ENCODE measurements at regions not wholly inside any gene's neighbourhood (a gene's known extent, or its start where the extent isn't known, plus 50 kb on each side); places are given as distances from the start of the nearest gene placed in this dataset.

GRCh38 chr2:215611609-215612386 lies 175.9 kb upstream of the FN1 start:
- BruUV-seq (replicated peaks) = no TSS peak
- Histone ChIP-seq H3K27me3 (ENCODE audit: control insufficient read depth in 1 of 2, insufficient read depth in 2 of 2, low read length in 2 of 2) (no peaks in the 10 kb centered on the region), H3K79me2 (ENCODE audit: insufficient read depth, low read length) (no peaks in the 10 kb centered on the region), H4K20me1 (ENCODE audit: insufficient read depth, low read length) (no peaks in the 10 kb centered on the region), H3K9me3 (ENCODE audit: low read length) (no peaks in the 10 kb centered on the region), H3K9ac (ENCODE audit: insufficient read depth, low read depth, low read length) (no peak overlapping the region), H3K27ac (ENCODE audit: extremely low read length, insufficient read depth, low read length) (peak overlapping the region; percentile 16), H3K36me3 (replicated peaks in 1 of 2; ENCODE audit: control insufficient read depth in 1 of 2, insufficient read depth in 2 of 2, low read length in 2 of 2) (no peaks in the 10 kb centered on the region), H2AFZ (ENCODE audit: low read length) (no peak overlapping the region), H3K4me1 (ENCODE audit: insufficient read depth, low read length) (peaks cover 78% of the 10 kb centered on the region), H3K4me2 (ENCODE audit: low read depth, low read length) (no peak overlapping the region), H3K4me3 (replicated peaks in 1 of 3; ENCODE audit: insufficient read depth in 1 of 3, low read depth in 2 of 3, low read length in 3 of 3) (no peak overlapping the region)
- in situ Hi-C loops (cut with HindIII; ENCODE audit: extremely low pct_ligation_motif_present, low pct_unique_long_range_greater_than_20kb) = no loop called here
- intact Hi-C loops (cut with micrococcal nuclease; ENCODE audit: unreplicated experiment) = no loop called here
- DNase-seq (ENCODE audit: low spot score) (peak; percentile 65), ATAC-seq (peak; percentile 30; the same call in 1 of the 3 replicates), FAIRE-seq (no peak)
- POLR2A ChIA-PET = no interaction called here
- CTCF ChIA-PET (ENCODE audit: low intra/inter-chr PET ratio, low total read pairs) = no interaction called here
- WGBS (ENCODE audit: low lambda C conversion rate) = 78% methylated on average over 7 of the region's 7 CpGs
- no peak for TF ChIP-seq ZNF3 (CRISPR knock-in tag; IDR thresholded peaks at IDR 0.05)
- TF ChIP-seq SNAPC4 (CRISPR knock-in tag; IDR thresholded peaks at IDR 0.05) = no peak
- TF ChIP-seq IRF2 (CRISPR knock-in tag; IDR thresholded peaks at IDR 0.05) = 0 out of 2 replicates have a peak, but pooled peaks have one; percentile 26
- peak; percentile 55; the same call in 1 of the 2 replicates for TF ChIP-seq HMG20A (CRISPR knock-in tag; IDR thresholded peaks at IDR 0.05; ENCODE audit: borderline replicate concordance)
- no peak for TF ChIP-seq ZNF30 (CRISPR knock-in tag; IDR thresholded peaks at IDR 0.05)
- TF ChIP-seq ZNF746 (CRISPR knock-in tag; IDR thresholded peaks at IDR 0.05) = no peak
- peak; percentile 31; the same call in 1 of the 2 replicates for TF ChIP-seq RCOR2 (CRISPR knock-in tag; IDR thresholded peaks at IDR 0.05)
- no peak for TF ChIP-seq ZNF547 (CRISPR knock-in tag; IDR thresholded peaks at IDR 0.05)
- TF ChIP-seq EP300 (IDR thresholded peaks at IDR 0.05; ENCODE audit: low read depth in 2 of 2, low read length in 2 of 2) = peak in 1 of 2 experiments; percentile 76; a peak in 2 of 4 replicates
- no peak for TF ChIP-seq EP300 (CRISPR knock-in tag; IDR thresholded peaks at IDR 0.05; ENCODE audit: borderline replicate concordance)
- no peak; the same call in 1 of the 2 replicates for TF ChIP-seq FOXJ3 (CRISPR knock-in tag; IDR thresholded peaks at IDR 0.05; ENCODE audit: borderline replicate concordance)
- TF ChIP-seq BCL6 (CRISPR knock-in tag; IDR thresholded peaks at IDR 0.05) = peak; percentile 81
- TF ChIP-seq NR2F1 (CRISPR knock-in tag; IDR thresholded peaks at IDR 0.05) = peak; percentile 76 to 79
- peak; percentile 7; the same call in 1 of the 2 replicates for TF ChIP-seq SMC3 (IDR thresholded peaks at IDR 0.05; ENCODE audit: low read length)
- no peak for TF ChIP-seq GMEB2 (CRISPR knock-in tag; IDR thresholded peaks at IDR 0.05; ENCODE audit: low read depth)
- TF ChIP-seq TCF7 (IDR thresholded peaks at IDR 0.05; ENCODE audit: low read depth) = peak; percentile 48
- TF ChIP-seq SRF (IDR thresholded peaks at IDR 0.05; ENCODE audit: low read depth, low read length) = no peak
- no peak for TF ChIP-seq ZNF232 (CRISPR knock-in tag; IDR thresholded peaks at IDR 0.05; ENCODE audit: borderline replicate concordance)

Data from HepG2 (cell line).